HEK293 (cell line): ENCODE measurements at regions not wholly inside any gene's neighbourhood (a gene's known extent, or its start where the extent isn't known, plus 50 kb on each side); places are given as distances from the start of the nearest gene placed in this dataset.

Experiments used
- CTCF ChIA-PET: fragments of 350-600 bp; formaldehyde crosslinking; extraction: SDS; loops from one replicate; lab custom pipeline; 2021; ENCODE audit warnings: antibody characterized with exemption; lab: Yijun Ruan, JAX
- POLR2A ChIA-PET: fragments of 300-600 bp; formaldehyde crosslinking; extraction: SDS; loops from one replicate; lab custom pipeline; 2020; ENCODE audit warnings: antibody characterized with exemption, inconsistent platforms; lab: Yijun Ruan, JAX
- H3K27ac ChIP-seq: fragments of 200-500 bp; sonication (Bioruptor generic); 2 replicates; pipeline ENCODE4 v1.5.1; 2014; ENCODE audit warnings: low read depth, low read length, control low read depth, inconsistent platforms; ENCODE audit errors: extremely low read depth
- H3K36me3 ChIP-seq, 2 experiments: fragments of 200-500 bp in 1 of 2; sonication (Bioruptor generic) in 1 of 2; 1 replicate in 1 of 2; 2 replicates in 1 of 2; pipeline ENCODE4 v1.5.1; 2014 to 2017; ENCODE audit warnings: inconsistent platforms in 2 of 2, low read length in 2 of 2; ENCODE audit not compliant: control insufficient read depth in 2 of 2, insufficient read depth in 1 of 2
- H3K4me1 ChIP-seq: fragments of 200-500 bp; sonication (Bioruptor generic); 2 replicates; pipeline ENCODE4 v1.5.1; 2014; ENCODE audit warnings: mild to moderate bottlenecking, low read length, inconsistent platforms; ENCODE audit not compliant: control insufficient read depth, insufficient read depth
- H3K4me3 ChIP-seq: 2 replicates; pipeline ENCODE4 v1.5.1; 2011; ENCODE audit warnings: low read depth, mild to moderate bottlenecking, control low read depth, low read length, moderate library complexity
- H3K9me3 ChIP-seq: fragments of 200-500 bp; sonication (Bioruptor generic); 2 replicates; pipeline ENCODE4 v1.5.1; 2014; ENCODE audit warnings: low read depth, low read length, inconsistent platforms; ENCODE audit not compliant: control insufficient read depth, insufficient read depth
- HOXA7 ChIP-seq: sonication (generic); formaldehyde crosslinking; IDR thresholded peaks from 2 replicates; pipeline ENCODE4 v1.8.1; 2022; ENCODE audit warnings: missing genetic modification reagents, borderline replicate concordance
- IKZF3 ChIP-seq: fragments of 450-650 bp; IDR thresholded peaks from 2 replicates; pipeline ENCODE4 v1.5.0; 2018; ENCODE audit warnings: missing biosample characterization, mild to moderate bottlenecking, missing genetic modification characterization, moderate library complexity
- SP7 ChIP-seq: fragments of 450-650 bp; formaldehyde crosslinking; IDR thresholded peaks from 2 replicates; pipeline ENCODE4 v1.5.1; 2016; ENCODE audit warnings: missing biosample characterization, missing genetic modification characterization
- ZBTB48 ChIP-seq: fragments of 450-650 bp; formaldehyde crosslinking; IDR thresholded peaks from 2 replicates; pipeline ENCODE4 v1.5.1; 2016; ENCODE audit warnings: missing biosample characterization, missing genetic modification characterization
- ZFP3 ChIP-seq: fragments of 450-650 bp; formaldehyde crosslinking; IDR thresholded peaks from 2 replicates; pipeline ENCODE4 v1.5.1; 2016; ENCODE audit warnings: low read depth, missing biosample characterization, missing genetic modification characterization
- ZNF133 ChIP-seq: fragments of 450-650 bp; formaldehyde crosslinking; IDR thresholded peaks from 2 replicates; pipeline ENCODE4 v1.5.1; 2016; ENCODE audit warnings: missing biosample characterization, missing genetic modification characterization
- ZNF157 ChIP-seq: fragments of 450-650 bp; formaldehyde crosslinking; IDR thresholded peaks from 2 replicates; pipeline ENCODE4 v1.5.1; 2016; ENCODE audit warnings: missing biosample characterization, missing genetic modification characterization
- ZNF214 ChIP-seq: fragments of 450-650 bp; formaldehyde crosslinking; IDR thresholded peaks from 2 replicates; pipeline ENCODE4 v1.5.1; 2017; ENCODE audit warnings: missing biosample characterization, mild to moderate bottlenecking, missing genetic modification characterization, borderline replicate concordance
- ZNF302 ChIP-seq: fragments of 450-650 bp; formaldehyde crosslinking; IDR thresholded peaks from 2 replicates; pipeline ENCODE4 v1.5.1; 2016; ENCODE audit warnings: missing biosample characterization, missing genetic modification characterization, low read depth
- ZNF335 ChIP-seq: fragments of 450-650 bp; formaldehyde crosslinking; conservative IDR thresholded peaks from 2 replicates; pipeline ENCODE4 v1.5.1; 2016; ENCODE audit warnings: missing biosample characterization, missing genetic modification characterization
- ZNF394 ChIP-seq: fragments of 450-650 bp; formaldehyde crosslinking; IDR thresholded peaks from 2 replicates; pipeline ENCODE4 v1.5.1; 2016; ENCODE audit warnings: missing biosample characterization, missing genetic modification characterization, mild to moderate bottlenecking, moderate library complexity, borderline replicate concordance
- ZNF433 ChIP-seq: fragments of 450-650 bp; formaldehyde crosslinking; IDR thresholded peaks from 2 replicates; pipeline ENCODE4 v1.5.1; 2016; ENCODE audit warnings: missing biosample characterization, missing genetic modification characterization, low read depth
- ZNF555 ChIP-seq: fragments of 450-650 bp; formaldehyde crosslinking; conservative IDR thresholded peaks from 2 replicates; pipeline ENCODE4 v1.5.1; 2017; ENCODE audit warnings: missing biosample characterization, mild to moderate bottlenecking, missing genetic modification characterization, inconsistent platforms
- ZNF560 ChIP-seq: fragments of 450-650 bp; formaldehyde crosslinking; IDR thresholded peaks from 2 replicates; pipeline ENCODE4 v1.5.1; 2017; ENCODE audit warnings: missing biosample characterization, missing genetic modification characterization, borderline replicate concordance
- ZNF76 ChIP-seq: fragments of 450-650 bp; formaldehyde crosslinking; IDR thresholded peaks from 2 replicates; pipeline ENCODE4; 2016; ENCODE audit warnings: low read depth, missing biosample characterization, missing genetic modification characterization, borderline replicate concordance
- TF ChIP-seq, protein P1 (sequence below): fragments of 450-650 bp; formaldehyde crosslinking; conservative IDR thresholded peaks from 2 replicates; pipeline ENCODE4 v1.5.1; 2016; ENCODE audit warnings: low read depth, missing biosample characterization, missing genetic modification characterization
- TF ChIP-seq, protein P2 (sequence below): fragments of 450-650 bp; formaldehyde crosslinking; IDR thresholded peaks from 2 replicates; pipeline ENCODE4 v1.5.1; 2016; ENCODE audit warnings: missing biosample characterization, missing genetic modification characterization
- TF ChIP-seq, protein P3 (sequence below): fragments of 450-650 bp; formaldehyde crosslinking; IDR thresholded peaks from 2 replicates; pipeline ENCODE4 v1.5.1; 2016; ENCODE audit warnings: missing biosample characterization, missing genetic modification characterization
- TF ChIP-seq, protein P4 (sequence below): fragments of 450-650 bp; formaldehyde crosslinking; IDR thresholded peaks from 2 replicates; pipeline ENCODE4 v1.5.1; 2016; ENCODE audit warnings: missing biosample characterization, missing genetic modification characterization, borderline replicate concordance

DNA sequence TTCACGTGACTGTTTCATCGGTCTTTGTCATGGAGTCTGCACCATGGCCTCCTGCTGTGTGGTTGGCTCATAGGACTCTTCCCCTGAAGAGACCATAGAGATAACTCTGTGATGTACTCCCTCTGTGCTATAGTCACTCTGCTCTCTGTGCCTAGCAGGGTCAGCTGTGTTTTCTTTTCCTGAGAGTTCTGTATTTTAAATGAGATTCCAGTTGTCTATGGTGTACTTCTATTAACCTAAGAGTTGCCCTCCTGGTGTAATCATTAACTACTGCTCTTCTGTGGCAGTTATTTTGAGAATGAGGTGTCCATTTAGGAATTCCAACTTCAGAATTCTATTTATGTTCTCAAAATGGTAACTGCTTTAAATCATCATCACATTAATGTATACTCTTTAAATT is 114.5 kb upstream of the ARPP21 start:
- POLR2A ChIA-PET, result no interaction called here
- Histone ChIP-seq H3K4me1 (no peaks in the 10 kb centered on the region), H3K27ac (no peak overlapping the region), H3K9me3 (no peaks in the 10 kb centered on the region), H3K4me3 (no peak overlapping the region), H3K36me3 (no peaks in the 10 kb centered on the region)
- TF ChIP-seq, protein P1, sequence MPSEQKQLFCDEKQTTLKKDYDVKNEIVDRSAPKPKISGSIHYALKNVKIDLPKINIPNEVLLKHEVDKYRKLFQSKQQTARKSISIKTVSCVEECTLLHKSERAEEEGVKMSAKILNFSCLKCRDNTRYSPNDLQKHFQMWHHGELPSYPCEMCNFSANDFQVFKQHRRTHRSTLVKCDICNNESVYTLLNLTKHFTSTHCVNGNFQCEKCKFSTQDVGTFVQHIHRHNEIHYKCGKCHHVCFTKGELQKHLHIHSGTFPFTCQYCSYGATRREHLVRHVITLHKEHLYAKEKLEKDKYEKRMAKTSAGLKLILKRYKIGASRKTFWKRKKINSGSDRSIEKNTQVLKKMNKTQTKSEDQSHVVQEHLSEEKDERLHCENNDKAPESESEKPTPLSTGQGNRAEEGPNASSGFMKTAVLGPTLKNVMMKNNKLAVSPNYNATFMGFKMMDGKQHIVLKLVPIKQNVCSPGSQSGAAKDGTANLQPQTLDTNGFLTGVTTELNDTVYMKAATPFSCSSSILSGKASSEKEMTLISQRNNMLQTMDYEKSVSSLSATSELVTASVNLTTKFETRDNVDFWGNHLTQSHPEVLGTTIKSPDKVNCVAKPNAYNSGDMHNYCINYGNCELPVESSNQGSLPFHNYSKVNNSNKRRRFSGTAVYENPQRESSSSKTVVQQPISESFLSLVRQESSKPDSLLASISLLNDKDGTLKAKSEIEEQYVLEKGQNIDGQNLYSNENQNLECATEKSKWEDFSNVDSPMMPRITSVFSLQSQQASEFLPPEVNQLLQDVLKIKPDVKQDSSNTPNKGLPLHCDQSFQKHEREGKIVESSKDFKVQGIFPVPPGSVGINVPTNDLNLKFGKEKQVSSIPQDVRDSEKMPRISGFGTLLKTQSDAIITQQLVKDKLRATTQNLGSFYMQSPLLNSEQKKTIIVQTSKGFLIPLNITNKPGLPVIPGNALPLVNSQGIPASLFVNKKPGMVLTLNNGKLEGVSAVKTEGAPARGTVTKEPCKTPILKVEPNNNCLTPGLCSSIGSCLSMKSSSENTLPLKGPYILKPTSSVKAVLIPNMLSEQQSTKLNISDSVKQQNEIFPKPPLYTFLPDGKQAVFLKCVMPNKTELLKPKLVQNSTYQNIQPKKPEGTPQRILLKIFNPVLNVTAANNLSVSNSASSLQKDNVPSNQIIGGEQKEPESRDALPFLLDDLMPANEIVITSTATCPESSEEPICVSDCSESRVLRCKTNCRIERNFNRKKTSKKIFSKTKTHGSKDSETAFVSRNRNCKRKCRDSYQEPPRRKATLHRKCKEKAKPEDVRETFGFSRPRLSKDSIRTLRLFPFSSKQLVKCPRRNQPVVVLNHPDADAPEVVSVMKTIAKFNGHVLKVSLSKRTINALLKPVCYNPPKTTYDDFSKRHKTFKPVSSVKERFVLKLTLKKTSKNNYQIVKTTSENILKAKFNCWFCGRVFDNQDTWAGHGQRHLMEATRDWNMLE (tag by site-specific recombination), result no peak
- TF ChIP-seq ZNF555 (no peak), ZNF433 (no peak), ZNF76 (no peak), ZNF394 (tag by site-specific recombination) (no peak), SP7 (tag by site-specific recombination) (no peak), ZNF560 (tag by site-specific recombination) (no peak), ZNF335 (tag by site-specific recombination) (no peak), IKZF3 (tag by site-specific recombination) (no peak), ZBTB48 (tag by site-specific recombination) (no peak), ZNF157 (tag by site-specific recombination) (no peak), ZNF133 (tag by site-specific recombination) (no peak), ZNF214 (tag by site-specific recombination) (no peak), HOXA7 (CRISPR knock-in tag) (no peak), ZNF302 (tag by site-specific recombination) (no peak), ZFP3 (tag by site-specific recombination) (no peak)
- TF ChIP-seq, protein P2, sequence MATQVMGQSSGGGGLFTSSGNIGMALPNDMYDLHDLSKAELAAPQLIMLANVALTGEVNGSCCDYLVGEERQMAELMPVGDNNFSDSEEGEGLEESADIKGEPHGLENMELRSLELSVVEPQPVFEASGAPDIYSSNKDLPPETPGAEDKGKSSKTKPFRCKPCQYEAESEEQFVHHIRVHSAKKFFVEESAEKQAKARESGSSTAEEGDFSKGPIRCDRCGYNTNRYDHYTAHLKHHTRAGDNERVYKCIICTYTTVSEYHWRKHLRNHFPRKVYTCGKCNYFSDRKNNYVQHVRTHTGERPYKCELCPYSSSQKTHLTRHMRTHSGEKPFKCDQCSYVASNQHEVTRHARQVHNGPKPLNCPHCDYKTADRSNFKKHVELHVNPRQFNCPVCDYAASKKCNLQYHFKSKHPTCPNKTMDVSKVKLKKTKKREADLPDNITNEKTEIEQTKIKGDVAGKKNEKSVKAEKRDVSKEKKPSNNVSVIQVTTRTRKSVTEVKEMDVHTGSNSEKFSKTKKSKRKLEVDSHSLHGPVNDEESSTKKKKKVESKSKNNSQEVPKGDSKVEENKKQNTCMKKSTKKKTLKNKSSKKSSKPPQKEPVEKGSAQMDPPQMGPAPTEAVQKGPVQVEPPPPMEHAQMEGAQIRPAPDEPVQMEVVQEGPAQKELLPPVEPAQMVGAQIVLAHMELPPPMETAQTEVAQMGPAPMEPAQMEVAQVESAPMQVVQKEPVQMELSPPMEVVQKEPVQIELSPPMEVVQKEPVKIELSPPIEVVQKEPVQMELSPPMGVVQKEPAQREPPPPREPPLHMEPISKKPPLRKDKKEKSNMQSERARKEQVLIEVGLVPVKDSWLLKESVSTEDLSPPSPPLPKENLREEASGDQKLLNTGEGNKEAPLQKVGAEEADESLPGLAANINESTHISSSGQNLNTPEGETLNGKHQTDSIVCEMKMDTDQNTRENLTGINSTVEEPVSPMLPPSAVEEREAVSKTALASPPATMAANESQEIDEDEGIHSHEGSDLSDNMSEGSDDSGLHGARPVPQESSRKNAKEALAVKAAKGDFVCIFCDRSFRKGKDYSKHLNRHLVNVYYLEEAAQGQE (tag by site-specific recombination), result no peak
- TF ChIP-seq, protein P3, sequence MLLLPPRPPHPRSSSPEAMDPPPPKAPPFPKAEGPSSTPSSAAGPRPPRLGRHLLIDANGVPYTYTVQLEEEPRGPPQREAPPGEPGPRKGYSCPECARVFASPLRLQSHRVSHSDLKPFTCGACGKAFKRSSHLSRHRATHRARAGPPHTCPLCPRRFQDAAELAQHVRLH, result no peak
- TF ChIP-seq, protein P4, sequence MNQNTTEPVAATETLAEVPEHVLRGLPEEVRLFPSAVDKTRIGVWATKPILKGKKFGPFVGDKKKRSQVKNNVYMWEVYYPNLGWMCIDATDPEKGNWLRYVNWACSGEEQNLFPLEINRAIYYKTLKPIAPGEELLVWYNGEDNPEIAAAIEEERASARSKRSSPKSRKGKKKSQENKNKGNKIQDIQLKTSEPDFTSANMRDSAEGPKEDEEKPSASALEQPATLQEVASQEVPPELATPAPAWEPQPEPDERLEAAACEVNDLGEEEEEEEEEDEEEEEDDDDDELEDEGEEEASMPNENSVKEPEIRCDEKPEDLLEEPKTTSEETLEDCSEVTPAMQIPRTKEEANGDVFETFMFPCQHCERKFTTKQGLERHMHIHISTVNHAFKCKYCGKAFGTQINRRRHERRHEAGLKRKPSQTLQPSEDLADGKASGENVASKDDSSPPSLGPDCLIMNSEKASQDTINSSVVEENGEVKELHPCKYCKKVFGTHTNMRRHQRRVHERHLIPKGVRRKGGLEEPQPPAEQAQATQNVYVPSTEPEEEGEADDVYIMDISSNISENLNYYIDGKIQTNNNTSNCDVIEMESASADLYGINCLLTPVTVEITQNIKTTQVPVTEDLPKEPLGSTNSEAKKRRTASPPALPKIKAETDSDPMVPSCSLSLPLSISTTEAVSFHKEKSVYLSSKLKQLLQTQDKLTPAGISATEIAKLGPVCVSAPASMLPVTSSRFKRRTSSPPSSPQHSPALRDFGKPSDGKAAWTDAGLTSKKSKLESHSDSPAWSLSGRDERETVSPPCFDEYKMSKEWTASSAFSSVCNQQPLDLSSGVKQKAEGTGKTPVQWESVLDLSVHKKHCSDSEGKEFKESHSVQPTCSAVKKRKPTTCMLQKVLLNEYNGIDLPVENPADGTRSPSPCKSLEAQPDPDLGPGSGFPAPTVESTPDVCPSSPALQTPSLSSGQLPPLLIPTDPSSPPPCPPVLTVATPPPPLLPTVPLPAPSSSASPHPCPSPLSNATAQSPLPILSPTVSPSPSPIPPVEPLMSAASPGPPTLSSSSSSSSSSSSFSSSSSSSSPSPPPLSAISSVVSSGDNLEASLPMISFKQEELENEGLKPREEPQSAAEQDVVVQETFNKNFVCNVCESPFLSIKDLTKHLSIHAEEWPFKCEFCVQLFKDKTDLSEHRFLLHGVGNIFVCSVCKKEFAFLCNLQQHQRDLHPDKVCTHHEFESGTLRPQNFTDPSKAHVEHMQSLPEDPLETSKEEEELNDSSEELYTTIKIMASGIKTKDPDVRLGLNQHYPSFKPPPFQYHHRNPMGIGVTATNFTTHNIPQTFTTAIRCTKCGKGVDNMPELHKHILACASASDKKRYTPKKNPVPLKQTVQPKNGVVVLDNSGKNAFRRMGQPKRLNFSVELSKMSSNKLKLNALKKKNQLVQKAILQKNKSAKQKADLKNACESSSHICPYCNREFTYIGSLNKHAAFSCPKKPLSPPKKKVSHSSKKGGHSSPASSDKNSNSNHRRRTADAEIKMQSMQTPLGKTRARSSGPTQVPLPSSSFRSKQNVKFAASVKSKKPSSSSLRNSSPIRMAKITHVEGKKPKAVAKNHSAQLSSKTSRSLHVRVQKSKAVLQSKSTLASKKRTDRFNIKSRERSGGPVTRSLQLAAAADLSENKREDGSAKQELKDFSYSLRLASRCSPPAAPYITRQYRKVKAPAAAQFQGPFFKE (tag by site-specific recombination), result no peak
- CTCF ChIA-PET, result no interaction called here
